ENCODE measurements at regions not wholly inside any gene's neighbourhood (a gene's known extent, or its start where the extent isn't known, plus 50 kb on each side); places are given as distances from the start of the nearest gene placed in this dataset.

GRCh38 chr3:59127071-59127470, 77.2 kb upstream of the CFAP20DC start:
- TF ChIP-seq POLR2A (IDR thresholded peaks at IDR 0.05) (no peak), CTCF (IDR thresholded peaks at IDR 0.05) (no peak)
